NCI-H1092 (cell line): ENCODE measurements at regions not wholly inside any gene's neighbourhood (a gene's known extent, or its start where the extent isn't known, plus 50 kb on each side); places are given as distances from the start of the nearest gene placed in this dataset.

Experiments
- DNase-seq: peaks from one replicate; lab custom pipeline; 2025; lab: John Stamatoyannopoulos, UW

DNA sequence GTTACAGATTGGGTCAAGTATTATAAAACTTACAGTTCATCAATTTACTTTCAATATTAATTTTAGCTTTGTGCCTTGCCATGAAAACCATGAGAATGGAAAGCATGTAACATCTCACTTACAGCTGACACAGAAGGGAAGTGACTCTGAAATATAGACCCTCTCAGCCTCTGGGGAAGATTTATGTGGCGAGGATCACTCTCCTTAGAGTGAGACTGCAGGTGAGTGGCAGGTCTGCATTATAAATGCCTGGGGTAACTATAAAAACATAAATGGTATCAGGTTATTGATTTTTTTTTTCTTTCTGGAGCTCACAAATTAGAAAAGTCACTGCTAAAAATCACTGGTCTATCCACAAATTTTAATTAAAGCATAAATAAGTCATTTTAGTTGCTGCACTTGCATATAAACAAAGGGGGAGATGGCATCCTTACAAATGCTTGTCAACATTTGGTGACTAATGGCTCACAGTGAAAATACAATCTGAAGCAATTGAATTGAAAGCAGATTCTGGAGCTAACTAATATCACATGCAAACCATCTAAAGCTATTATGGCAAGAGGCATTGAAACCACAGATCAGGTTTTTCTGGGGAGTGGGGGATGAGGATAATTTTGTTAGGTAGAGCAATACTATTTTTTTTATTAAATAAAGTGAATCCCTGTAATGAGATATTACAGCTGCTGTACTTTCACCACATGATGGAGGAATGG is 200.9 kb downstream of the TM2D1 start:
- no peak for DNase-seq

DNA sequence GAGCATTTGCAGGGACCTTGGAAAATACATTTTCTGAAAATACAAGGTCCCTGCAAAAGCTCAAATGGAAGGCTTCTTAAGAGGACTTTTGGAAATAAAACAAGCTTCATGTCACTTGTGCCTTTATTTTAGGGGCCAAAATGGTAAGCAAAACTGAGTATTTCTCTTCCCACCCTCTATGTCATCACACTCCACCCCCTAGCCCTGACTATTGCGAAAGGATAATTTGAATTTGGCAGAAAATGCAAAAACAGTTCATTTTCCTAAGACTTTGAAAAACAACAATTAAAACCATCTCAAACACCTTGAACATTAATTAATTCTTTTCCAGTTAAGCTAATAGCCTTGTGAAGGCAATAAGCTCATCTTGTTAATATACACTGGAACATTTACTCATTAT is 201.7 kb downstream of the TM2D1 start:
- no peak for DNase-seq

DNA sequence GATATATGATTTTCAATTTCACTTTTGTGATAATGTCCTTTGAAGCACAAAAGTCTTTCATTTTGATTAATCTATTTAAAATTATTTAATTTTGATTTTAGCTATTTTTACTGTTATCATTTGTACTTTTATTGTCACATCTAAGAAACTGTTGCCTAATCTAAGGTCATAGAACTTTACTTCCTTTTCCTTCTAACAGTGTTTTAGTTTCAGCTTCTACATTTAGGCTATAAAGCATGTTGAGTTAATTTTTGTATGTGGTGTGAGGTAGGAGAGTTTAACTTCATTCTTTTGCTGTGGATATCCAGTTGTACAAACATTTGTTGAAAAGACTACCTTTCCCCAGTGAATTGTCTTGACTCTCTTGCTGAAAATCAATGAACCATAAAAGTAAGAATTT is 204.5 kb downstream of the TM2D1 start:
- DNase-seq: no peak

DNA sequence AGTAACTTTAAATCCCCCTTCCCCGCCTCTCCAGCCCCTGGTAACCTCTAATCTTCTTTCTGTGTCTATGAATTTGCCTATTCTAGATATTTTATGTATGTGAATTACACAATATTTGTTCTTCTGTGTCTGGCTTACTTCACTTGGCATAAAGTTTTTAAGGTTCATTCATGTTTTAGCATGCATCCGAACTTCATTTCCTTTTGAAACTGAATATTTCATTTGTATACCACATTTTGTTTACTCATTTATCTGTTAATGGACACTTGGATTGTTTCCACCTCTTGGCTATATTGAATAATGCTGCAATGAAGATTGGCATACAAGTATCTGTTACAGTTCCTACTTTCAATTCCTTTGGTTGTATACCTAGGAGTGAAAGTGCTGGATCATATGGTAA is 205.3 kb downstream of the TM2D1 start:
- DNase-seq: no peak

DNA sequence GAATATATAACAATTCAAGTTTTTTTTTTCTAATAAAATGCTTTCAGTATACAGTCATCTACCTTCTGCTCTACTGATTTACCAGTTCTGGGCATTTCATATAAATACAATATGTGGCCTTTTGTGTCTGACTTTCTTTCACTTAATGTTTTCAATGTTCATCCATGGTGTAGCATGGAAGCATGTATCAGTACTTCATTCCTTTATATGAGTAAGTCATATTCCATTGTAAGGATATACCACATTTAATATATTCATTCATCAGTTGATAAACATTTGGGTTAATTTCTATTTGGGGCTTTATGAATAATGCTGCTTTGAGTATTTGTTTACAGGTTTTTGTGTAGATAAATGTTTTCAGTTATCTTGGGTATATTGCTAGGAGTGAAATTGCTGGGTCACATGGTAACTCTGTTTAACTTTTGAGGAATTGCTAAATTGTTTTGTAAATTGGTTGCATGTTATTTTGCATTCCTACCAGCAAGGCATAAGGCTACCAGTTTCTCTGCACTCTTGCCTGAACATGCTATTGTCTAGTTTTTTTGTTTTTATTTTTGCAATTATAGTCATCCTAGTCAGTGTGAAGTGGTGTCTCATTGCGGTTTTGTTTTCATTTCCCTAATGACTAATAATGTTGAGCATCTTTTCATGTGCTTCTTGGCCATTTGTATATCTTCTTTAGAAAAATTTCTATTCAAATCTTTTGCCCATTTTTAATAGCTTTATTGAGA is 206.1 kb downstream of the TM2D1 start:
- DNase-seq: no peak

DNA sequence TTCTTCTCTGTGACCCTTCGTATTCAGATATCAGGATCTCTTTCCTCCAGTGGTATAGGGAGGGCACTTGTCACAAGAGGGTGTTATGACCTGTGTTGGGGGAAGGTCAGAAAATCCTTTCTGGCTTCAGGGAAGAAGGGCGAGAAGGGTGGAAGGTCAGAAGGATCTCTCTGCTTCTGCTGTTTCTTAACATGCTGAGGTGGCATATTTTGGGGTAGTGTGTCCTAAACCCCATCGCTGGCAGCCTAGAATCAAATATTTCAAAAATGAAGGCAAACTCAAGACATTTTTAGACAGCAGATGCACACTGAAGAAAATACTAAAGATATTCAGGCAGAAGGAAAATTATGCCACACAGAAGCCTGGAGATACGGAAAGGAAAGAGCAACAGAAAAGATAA is 207.6 kb downstream of the TM2D1 start:
- DNase-seq: no peak

DNA sequence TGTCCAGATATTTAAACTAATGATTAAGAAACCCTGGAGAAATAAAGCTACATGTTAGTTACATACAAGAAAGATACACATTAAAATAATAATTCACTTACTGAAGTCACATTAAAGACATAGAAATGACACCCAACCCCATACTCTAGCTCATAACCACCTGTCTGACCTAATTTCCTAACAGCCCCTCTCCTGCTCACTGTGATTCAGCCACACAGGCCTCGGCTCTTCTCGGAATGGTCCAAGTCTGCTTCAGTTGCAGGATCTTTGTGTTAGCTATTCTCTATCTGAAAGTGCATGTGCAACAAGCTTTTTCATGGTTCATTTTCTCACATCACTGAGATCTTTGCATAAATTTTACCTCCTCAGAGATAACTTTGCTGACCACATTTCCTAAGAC is 209.8 kb downstream of the TM2D1 start:
- DNase-seq: no peak
